Anterior cingulate cortex (tissue), 58 donors: ENCODE measurements at regions not wholly inside any gene's neighbourhood (a gene's known extent, or its start where the extent isn't known, plus 50 kb on each side); places are given as distances from the start of the nearest gene placed in this dataset.

Experiments used
- DNase-seq, 58 donors: peaks; one replicate each; lab custom pipeline; 2025; lab: John Stamatoyannopoulos, UW

DNA sequence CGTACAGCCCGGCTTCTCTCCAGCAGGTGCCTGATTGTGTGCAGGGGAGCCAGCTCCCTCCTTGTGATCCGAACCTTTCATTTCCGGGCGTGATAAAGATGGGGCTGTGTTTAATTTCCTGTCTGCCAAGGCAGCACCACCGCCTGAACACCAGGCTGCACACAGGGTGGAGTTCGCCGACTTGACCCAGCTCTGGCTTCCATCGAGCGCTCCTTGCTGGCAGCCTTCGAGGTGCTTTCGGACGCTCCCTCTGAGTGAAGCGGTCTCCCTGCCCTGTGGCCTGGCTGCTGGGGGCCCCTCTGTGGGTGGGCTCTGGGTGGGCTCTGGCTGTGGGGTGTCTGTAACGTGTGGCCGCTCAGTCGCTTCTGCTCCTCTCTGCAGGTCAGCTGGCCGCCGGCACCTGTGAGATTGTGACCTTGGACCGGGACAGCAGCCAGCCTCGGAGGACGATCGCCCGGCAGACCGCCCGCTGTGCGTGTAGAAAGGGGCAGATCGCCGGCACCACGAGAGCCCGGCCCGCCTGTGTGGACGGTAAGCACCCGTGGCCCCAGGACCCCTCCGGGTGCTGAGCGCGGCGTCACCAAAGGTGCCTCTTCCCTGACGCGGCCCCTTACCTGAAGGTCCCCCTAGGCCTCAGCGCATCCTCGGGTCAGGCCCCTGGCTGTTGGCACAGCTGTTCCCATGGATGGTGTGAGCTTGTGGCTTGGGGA is 1181.3 kb downstream of the BRD1 start:
- no peak for DNase-seq

DNA sequence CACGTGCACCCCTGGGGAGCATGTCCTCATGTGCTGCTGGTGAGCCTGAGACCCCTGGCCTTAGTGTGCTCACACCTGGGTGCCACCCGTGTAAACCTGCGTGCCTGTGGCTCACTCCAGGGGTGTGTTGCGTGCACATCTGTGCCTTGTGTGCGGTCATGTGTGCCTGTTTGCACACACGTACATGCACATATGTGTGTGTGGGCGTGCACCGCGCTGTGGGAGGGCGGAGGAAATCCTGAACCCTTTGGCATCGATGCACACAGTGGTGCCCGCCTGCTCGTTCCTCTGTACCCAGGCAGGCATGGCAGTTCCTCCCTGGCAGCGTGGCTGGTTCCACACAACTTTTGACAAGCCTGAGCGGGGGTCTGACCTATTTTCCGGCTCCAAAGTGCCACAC is 1181.9 kb downstream of the BRD1 start:
- DNase-seq, result no peak

DNA sequence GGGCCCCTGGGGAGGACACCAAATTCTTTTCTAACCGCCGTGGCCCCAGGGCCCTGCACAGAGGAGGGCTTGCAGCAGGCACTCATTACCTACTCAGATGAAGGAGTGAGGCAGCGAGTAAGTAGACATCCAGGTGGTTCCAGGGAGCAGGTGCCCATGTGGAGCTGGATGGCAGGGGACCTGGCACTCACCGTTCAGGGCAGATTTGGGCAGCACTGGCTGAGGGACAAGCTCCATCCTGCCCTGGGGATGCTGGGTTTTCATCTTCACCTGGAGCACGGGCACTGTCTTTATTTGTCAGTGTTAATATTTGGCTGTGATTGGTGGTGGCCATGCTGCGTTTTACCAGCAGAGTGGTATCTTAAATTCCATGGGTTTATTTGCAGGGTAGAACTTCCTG is 1182.7 kb downstream of the BRD1 start:
- DNase-seq, result no peak

DNA sequence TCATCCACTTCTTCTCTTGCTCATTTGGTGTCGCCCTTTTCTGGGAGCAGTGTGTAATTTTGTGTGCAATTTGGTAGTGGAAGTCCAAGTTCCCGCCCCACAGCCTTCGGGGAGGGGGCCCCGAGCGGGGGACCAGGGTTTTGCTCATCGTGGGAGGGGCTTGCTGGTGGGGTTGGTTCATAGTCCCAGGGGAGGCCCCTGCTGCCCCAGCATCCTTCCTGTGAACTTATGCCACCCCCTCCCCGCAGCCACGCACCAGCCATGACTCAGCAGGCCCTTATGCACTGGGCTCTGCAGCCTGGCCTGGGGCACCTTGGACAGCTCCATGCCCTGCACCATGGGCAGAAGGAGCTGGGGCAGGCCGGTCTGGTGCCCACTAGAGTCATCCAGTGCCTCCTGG is 1183.6 kb downstream of the BRD1 start:
- DNase-seq, result peak in 4 of 58 donors; percentile 15 to 41 (median 32)

DNA sequence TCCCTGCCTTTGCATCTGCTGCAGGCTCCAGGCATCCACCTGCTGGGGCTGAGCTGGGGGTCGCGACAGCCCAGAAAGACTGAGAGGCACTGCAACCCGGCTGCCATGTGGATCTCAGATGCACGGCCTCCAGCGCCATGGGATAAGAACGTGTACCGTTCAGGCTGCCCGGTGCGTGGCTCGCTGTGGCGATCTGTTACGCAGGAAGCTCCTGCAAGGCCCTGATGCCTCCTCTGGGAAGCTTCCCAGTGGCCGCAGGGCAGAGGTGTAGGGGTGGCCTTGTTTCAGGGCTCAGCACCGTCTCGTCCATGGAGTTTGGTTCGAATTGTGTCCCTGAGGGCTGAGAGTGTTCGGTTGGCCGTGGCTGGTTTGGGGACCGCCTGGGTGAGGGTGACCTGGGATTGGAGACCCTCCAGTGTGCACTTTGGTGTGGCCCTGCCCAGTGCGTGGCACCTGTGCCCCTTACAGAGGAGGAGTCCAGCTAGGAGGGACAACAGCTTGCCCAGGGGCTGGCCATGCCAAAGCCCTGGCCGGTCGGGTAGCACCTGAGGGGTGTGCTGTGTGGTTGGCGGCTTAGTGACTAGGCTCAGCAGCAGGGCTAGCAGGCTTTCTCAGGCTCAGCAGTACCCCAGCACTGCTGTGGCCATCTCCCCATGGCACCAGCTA is 1184.5 kb downstream of the BRD1 start:
- no peak for DNase-seq

DNA sequence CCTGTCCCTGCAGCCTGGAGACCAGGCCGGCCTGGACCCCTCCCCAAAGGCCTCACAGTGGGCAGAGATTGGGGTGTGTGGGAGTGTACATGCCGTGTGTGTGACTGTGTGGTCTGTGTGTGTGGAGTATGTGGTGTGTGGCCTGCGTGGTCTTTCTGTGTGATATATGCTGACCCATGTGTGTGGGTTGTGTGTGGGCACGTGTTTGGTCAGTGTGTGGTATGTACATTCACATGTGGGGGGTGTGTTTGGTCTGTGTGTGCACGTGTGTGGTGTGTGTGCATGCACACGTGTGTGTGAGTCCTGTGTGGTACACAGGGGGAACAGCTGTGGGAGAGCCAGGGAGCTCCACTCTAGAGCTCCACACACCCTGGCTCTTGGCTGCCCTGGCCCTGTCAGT is 1185.1 kb downstream of the BRD1 start:
- DNase-seq, result no peak

DNA sequence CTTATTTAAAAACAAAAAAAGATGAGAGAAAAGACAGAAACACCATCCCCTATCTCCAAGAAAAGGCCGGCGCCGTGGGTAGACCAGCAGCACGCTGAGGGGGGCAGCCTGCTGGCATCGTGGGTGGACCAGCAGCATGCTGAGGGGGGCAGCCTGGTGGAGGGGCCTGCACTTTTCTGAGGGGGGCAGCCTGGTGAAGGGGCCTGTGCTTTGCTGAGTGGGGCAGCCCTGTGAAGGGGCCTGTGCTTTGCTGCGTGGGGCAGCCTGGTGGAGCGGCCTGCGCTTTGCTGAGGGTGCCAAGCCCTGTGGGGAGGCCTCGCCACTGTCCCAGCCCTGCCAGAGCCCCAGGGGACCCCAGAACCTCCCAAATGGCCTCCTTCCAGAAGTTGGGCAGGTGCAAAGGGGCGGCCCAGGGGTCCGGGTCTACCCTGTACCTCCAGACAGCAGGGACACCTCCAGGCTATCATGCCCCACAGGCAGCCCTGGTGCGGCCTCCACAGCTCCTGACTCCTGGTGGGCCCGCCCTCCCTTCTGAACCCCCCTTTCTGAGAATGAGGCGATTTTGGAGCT is 1185.7 kb downstream of the BRD1 start:
- no peak for DNase-seq

DNA sequence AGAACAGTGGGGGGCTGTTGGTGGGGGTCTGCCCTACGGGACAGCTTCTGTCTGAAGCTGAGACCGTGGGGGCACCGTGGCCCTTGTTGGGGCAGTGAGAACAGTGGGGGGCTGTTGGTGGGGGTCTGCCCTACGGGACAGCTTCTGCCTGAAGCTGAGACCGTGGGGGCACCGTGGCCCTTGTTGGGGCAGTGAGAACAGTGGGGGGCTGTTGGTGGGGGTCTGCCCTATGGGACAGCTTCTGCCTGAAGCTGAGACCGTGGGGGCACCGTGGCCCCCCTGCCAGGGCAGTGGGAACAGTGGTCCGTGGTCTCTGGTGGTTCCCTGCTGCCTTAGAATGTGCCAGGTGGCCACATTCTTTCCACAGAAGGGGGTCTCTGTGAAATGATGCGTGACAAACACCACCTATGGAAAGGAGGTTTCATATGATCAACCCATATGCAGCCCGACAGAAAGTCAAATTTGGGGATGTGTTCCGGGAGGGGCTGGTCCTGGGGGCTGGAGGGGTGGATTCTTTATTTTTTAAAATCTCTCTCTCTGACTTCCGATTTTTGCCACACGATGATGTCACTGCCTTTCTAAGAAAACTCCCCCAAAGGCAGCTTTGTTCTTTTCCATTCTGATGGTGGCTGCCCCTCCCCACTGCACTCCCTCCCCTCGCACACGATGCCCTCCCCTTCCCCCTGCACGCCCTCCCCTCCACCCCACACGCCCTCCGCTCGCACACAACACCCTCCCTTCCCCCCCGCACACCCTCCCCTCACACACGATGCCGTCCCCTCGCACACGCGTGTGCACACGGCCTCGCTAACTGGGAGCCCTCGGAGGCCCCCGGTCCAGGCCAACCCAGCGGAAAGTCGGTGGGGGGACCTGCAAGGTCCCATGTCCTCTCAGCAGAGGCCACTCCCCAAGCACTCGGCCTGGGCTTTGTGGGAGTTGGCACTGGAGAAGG is 1186.5 kb downstream of the BRD1 start:
- DNase-seq, result peak in 4 of 58 donors; percentile 22 to 42 (median 34)

DNA sequence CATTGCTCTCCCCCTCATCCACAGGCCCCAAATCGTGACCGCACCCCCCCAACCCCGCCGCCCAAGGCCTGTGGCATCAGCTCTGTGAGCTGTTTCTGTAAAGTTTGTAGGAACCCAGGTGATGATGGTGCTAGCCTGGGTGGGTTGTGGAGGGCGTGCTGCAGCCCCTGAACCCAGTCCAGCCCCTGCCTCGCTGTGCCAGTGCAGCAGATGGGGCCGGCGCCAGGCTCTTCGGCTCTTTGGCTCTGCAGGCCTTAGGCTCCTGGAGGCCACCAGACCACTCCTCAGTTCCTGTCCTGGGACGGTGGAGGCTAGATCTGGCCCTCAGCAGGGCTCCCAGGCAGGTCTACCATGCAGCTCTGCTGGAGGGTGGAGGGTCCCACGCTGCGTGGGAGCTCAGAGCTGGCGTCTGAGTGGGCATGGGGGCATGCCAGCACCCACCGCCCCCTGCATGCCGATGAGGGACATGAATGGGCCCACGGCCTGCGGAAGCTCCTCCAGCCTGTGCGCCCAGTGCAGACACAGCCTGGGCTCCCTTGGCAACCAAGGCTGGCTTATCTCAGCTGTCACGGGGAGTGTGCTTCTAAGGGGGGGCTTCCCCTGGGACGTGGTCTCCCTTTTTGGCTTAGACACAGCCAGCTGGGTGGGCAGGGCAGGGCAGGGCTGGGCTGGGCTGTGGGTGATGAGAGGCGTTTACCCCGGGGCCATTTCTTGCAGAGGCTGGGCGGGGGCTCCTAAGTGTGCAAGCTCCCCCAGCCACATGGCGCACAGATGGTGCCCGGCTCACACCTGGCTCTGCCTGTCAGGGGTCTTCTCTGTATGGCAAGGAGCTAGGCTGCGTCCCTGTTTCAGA is 1187.6 kb downstream of the BRD1 start:
- DNase-seq, result no peak

DNA sequence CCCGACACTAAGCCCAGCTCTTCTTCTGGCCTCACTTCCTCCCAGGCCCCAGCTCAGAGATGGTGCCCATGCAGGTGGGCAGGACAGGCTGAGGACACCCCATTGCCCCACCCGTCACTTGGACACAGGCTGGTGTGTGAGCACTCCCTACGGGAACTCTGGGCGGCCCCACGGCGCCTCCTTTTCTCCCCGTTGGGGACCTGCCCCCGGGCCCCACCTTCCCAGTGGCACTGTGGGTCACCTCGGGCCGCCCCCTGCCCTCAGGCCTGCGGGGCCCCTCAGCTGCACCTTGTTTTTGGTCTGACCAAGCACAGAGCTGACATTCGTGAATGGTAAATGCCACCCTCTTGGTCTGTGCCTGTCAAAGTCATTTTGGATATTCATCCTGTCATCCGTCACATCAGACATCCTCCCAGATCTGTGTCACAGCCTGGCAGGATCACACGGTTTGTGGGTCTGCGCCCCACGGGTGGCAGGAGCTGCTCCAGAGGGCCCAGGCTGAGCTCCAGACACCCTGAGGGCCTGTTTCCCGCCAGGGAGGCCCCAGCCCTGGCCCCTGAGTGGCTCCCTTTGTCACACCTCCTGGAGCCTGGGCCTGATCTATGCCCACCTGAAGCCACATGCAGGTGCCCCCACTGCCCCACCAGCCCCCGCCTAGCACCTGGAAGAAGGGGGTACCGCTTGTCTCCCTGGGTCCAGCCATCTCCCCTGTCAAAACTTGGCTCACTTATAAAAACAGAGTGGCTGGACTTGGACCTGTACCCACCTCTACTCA is 1188.5 kb downstream of the BRD1 start:
- DNase-seq, result no peak

DNA sequence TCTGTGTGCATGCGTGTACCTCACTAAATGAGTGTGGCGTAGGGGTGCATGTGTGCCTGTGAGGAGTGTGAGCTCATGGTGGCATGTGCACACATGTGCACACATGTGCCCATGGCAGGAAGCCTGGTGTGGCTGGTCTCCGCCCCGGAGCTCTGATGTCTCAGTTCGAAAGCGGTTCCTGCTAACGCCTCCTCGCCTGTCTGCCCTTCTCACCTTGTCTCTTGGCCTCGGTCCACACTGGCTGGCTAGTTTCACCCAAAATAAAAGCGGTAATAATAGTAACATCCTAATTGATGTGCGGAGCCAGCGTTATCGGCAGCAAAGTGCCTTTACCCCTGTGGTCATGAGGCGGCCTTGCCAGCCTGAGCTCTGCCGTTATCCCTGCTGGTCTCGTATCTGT is 1190.4 kb downstream of the BRD1 start:
- no peak for DNase-seq

DNA sequence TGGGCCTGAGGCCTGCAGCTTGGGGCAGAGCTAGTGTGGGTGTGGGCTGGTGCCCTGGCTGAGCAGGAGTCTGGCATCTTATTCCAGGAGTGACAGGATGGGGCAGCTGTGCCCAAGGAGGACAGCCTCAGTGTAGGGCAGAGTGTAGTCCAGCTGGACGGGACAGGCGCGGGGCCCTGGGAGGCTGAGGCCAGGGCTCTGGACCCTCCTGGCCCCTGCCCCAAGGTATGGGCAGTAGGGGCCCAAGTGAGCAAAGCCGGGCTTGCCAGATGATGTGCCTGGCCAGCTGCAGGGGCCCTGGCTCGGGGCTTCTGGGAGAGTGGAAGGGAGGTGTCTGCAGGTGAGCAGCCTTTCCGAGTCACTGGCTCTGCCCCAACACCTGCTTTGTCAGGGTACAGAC is 1190.9 kb downstream of the BRD1 start:
- DNase-seq, result no peak

DNA sequence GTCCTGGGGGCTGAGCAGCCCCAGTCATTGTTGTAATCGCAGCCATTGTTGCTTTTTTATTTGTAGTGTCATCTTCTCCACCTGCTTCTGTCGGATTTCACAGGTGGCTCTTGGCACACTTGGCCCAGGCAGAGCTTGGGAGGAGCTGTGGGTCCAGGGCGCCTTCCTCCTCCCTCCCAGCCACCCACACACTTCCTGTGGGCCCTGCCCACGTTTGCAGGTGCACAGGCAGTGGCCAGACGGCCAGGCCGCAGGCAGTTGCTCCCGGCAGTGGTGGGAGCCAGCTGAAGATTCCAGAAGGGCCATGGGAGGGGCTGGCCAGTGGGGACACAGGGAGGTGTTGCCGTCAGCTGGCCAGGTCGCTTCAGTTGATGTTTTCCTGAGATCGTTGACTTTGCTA is 1191.9 kb downstream of the BRD1 start:
- DNase-seq, result peak in 1 of 58 donors; percentile 37

DNA sequence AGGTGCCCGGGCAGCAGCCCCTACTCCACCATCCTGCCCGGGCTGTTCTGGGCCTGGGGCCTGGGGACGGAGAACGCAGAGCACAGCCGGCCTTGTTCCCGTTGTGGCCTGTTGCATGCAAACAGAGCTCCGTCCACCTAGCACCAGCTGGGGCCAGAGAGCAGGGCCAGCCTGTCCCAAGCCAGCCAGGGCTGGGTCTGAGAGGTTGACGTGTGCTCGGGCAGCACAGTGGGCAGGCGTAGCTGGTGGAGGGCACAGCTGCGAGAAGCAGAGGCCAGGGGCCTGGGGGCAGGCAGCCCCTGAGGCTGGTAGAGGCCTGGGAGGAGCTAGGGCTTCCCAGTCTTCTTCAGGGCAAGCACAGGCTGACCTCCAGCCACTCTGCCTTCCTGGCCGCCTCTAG is 1192.6 kb downstream of the BRD1 start:
- peak in 2 of 58 donors; percentile 28 to 43 for DNase-seq

DNA sequence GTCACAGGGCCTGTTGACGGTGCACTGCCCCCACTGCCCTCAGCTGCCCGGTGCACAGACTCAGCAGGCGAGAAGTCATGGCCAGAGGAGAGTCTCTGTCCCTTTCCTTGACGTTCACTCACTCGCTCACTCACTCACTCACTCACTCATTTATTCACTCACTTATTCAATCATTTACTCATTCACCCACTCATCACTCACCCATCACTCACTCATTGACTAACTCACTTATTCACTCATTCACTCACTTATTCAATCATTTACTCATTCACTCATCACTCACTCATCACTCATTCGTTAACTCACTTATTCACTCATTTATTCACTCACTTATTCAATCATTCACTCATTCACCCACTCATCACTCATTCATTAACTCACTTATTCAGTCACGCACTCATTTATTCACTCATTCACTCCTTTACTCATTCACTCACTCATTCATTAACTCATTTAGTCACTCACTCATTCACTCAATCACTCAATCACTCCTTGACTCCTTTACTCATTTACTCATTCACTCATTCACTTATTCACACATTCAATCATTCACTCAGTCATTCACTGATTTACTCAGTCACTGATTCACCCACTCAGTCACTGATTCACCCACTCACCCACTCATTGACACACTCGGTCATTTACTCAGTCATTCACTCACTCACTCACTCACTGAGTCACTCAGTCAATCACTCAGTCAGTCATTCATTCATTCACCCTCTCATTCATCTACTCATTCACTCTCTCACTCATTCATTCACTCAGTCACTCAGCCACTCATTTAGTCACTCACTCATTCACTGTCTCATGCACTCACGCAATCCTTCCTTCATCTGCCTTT is 1193.5 kb downstream of the BRD1 start:
- no peak for DNase-seq

DNA sequence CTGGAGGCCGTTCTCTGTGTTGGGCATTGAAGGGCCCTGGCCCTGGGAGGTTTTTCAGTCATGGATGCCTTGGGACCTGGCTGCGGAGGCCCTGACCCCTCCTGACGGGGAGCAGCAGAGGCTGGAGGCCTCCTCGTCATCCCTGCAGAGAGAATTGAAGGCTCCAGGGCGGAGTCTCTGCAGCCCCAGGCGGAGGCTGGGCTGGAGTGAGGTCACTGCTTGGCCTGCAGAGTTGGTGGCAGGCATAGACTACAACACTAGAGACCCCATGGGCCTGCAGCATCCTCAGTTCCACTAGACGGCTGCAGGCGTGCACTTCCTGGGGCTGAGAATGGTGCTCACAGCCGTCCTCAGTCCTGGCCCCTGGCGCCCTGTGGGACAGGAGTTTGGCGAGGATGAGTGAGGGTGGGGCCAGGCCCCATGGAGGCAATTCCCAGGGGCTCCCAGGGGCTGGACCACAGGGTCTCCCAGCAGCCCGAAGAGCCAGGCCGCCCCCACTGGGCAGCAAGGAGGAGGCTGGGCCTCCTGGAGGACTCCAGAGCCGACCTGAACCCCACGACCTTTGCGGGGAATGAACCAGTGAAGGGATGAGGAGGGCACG is 1194.9 kb downstream of the BRD1 start:
- DNase-seq, result peak in 11 of 58 donors; percentile 22 to 43 (median 29)

DNA sequence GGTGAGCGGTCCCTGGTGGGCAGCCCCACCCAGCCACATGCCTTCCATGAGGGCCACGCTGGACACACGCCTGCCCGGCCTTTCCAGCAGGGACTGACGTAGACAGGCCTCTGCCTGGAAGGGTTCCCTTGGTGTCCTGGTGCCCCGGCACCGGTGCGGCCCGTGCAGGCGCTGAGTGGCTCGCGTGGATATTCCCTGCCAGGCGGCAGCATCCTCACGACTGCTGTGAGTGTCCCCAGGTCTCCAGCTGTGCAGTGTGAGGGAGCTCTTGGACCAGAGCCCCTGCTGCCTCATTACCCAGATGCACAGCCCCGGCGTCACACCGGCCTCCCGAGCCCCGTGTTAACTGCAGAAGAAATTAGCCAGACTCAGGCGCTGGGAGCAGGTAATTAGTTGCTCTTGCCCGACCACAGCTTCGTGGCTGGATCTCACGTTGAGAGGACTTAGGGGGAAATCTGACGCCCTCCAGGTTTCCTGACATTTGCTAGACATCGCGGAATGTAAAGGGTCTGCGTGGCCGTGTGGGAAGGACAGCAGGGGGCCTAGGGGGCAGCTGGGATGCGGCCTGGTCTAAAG is 1196.3 kb downstream of the BRD1 start:
- peak in 18 of 58 donors; percentile 20 to 78 (median 42) for DNase-seq
